ENCODE measurements at regions not wholly inside any gene's neighbourhood (a gene's known extent, or its start where the extent isn't known, plus 50 kb on each side); places are given as distances from the start of the nearest gene placed in this dataset.

DNA sequence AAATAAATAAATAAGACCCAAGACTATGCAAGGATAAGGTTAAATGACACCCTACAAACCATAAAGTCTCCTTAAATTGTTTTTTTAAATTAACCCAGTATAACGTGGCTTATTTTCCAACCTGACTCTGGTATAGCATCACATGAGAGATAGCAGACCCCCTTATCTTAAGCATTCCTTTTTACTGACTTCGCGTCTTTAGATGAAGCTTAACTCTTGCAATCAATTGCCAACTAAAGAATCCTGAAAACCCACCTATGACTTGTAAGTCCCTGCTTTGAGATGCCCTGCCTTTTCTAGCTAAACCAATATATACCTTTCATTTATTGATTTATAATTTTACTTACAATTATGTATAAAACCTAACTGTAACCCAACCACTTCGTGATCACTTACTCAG, 57.1 kb upstream of the RAB12 start:
- TF ChIP-seq, protein P1, sequence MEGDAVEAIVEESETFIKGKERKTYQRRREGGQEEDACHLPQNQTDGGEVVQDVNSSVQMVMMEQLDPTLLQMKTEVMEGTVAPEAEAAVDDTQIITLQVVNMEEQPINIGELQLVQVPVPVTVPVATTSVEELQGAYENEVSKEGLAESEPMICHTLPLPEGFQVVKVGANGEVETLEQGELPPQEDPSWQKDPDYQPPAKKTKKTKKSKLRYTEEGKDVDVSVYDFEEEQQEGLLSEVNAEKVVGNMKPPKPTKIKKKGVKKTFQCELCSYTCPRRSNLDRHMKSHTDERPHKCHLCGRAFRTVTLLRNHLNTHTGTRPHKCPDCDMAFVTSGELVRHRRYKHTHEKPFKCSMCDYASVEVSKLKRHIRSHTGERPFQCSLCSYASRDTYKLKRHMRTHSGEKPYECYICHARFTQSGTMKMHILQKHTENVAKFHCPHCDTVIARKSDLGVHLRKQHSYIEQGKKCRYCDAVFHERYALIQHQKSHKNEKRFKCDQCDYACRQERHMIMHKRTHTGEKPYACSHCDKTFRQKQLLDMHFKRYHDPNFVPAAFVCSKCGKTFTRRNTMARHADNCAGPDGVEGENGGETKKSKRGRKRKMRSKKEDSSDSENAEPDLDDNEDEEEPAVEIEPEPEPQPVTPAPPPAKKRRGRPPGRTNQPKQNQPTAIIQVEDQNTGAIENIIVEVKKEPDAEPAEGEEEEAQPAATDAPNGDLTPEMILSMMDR (IDR thresholded peaks at IDR 0.05; ENCODE audit: unreplicated experiment), result no peak
- no peak overlapping the region for H3K4me3 Mint-ChIP-seq (ENCODE audit: unreplicated experiment)
- no peaks in the 10 kb centered on the region for H3K9me3 Mint-ChIP-seq (ENCODE audit: unreplicated experiment)
- no TSS peak for BruUV-seq (replicated peaks)
- H3K4me1 Mint-ChIP-seq (ENCODE audit: insufficient read depth, unreplicated experiment), result peaks cover 15% of the 10 kb centered on the region
- DNase-seq (ENCODE audit: unreplicated experiment), result no peak
- H3K27me3 Mint-ChIP-seq (ENCODE audit: insufficient read depth, unreplicated experiment), result peaks cover 9% of the 10 kb centered on the region
- intact Hi-C loops (cut with micrococcal nuclease), result no loop called here
- no peaks in the 10 kb centered on the region for H3K36me3 Mint-ChIP-seq (ENCODE audit: insufficient read depth, unreplicated experiment)
- CTCF ChIA-PET, result interaction anchor here (0.6 kb wide), 1 partner anchor 13 kb away, joined by 3 read pairs; no protein-coding TSS in a partner anchor
- no peak overlapping the region for H3K27ac Mint-ChIP-seq (ENCODE audit: low read depth, unreplicated experiment)
- POLR2A ChIA-PET, result no interaction called here

DNA sequence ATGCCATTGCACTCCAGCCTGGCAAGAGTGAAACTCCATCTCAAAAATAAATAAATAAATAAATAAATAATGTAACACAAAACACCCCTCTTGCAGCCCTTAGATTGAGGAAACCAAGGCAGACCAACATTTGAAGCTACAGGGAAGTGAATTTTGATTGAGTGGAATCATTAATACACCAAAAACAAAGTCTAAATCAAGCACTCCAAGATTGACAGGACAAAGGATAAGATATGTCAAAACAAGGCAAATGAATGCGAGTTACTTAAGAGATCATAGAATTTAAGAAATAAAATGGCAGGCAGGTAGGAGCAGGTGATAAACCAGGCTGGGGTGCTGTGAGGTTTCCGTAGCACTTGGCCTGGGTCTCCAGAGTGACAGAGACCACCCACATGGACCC, 54.9 kb upstream of the RAB12 start:
- H3K9me3 Mint-ChIP-seq (ENCODE audit: unreplicated experiment), result no peaks in the 10 kb centered on the region
- TF ChIP-seq, protein P1 (IDR thresholded peaks at IDR 0.05; ENCODE audit: unreplicated experiment), result no peak
- no TSS peak for BruUV-seq (replicated peaks)
- POLR2A ChIA-PET, result interaction anchor here (0.6 kb wide), 1 partner anchor 14 kb away, joined by 3 read pairs; no protein-coding TSS in a partner anchor
- H3K27ac Mint-ChIP-seq (ENCODE audit: low read depth, unreplicated experiment), result no peak overlapping the region
- H3K36me3 Mint-ChIP-seq (ENCODE audit: insufficient read depth, unreplicated experiment), result no peaks in the 10 kb centered on the region
- no peak for DNase-seq (ENCODE audit: unreplicated experiment)
- H3K27me3 Mint-ChIP-seq (ENCODE audit: insufficient read depth, unreplicated experiment), result no peaks in the 10 kb centered on the region
- H3K4me3 Mint-ChIP-seq (ENCODE audit: unreplicated experiment), result no peak overlapping the region
- CTCF ChIA-PET, result no interaction called here
- intact Hi-C loops (cut with micrococcal nuclease), result no loop called here
- peaks cover 9% of the 10 kb centered on the region for H3K4me1 Mint-ChIP-seq (ENCODE audit: insufficient read depth, unreplicated experiment)

DNA sequence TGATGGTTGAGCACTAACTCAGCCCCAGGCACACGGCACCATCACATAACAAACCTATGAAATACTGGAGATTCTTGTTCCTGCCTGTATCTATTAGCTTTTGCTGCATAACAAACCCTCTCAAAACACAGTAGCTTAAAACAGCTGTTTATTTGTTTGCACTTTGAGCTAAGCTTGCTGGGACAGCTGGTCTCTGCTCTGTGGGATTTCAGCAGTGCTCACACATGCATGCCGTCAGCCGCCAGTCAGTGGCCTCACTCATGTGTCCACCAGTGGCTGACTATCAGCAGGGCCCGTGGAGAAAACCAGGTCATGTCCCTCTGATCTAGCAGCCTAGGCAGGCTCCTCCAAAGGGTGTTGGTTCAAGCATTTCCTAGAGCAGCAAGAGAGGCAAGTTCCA, 52.8 kb upstream of the RAB12 start:
- no peaks in the 10 kb centered on the region for H3K9me3 Mint-ChIP-seq (ENCODE audit: unreplicated experiment)
- H3K27me3 Mint-ChIP-seq (ENCODE audit: insufficient read depth, unreplicated experiment), result no peaks in the 10 kb centered on the region
- intact Hi-C loops (cut with micrococcal nuclease), result no loop called here
- POLR2A ChIA-PET, result interaction anchor here (0.9 kb wide), 1 partner anchor 9 kb away, joined by 3 read pairs; no protein-coding TSS in a partner anchor
- TF ChIP-seq, protein P1 (IDR thresholded peaks at IDR 0.05; ENCODE audit: unreplicated experiment), result no peak
- H3K36me3 Mint-ChIP-seq (ENCODE audit: insufficient read depth, unreplicated experiment), result no peaks in the 10 kb centered on the region
- DNase-seq (ENCODE audit: unreplicated experiment), result no peak
- no peak overlapping the region for H3K4me3 Mint-ChIP-seq (ENCODE audit: unreplicated experiment)
- CTCF ChIA-PET, result no interaction called here
- peaks cover 9% of the 10 kb centered on the region for H3K4me1 Mint-ChIP-seq (ENCODE audit: insufficient read depth, unreplicated experiment)
- no TSS peak for BruUV-seq (replicated peaks)
- no peak overlapping the region for H3K27ac Mint-ChIP-seq (ENCODE audit: low read depth, unreplicated experiment)

Measured in MCF 10A (cell line).